Hematopoietic multipotent progenitor cell (in vitro differentiated cells): ENCODE measurements at regions not wholly inside any gene's neighbourhood (a gene's known extent, or its start where the extent isn't known, plus 50 kb on each side); places are given as distances from the start of the nearest gene placed in this dataset.

Experiments used
- DNase-seq, 3 donors: peaks; one replicate each; pipeline ENCODE4 v3.0.0-alpha.2; 2011 to 2015; ENCODE audit warnings: low read depth in 2 of 3, low spot score in 2 of 3

- DNase-seq = no peak
These were observed 181.5 kb downstream of the USP12 start for GRCh38 chr13:26989957-26990713.

- no peak for DNase-seq
These were observed 182.2 kb downstream of the USP12 start for GRCh38 chr13:26989261-26989956.

GRCh38 chr13:26988059-26988769, 183.4 kb downstream of the USP12 start:
- DNase-seq = no peak

GRCh38 chr13:26987486-26988013, 184.1 kb downstream of the USP12 start:
- no peak for DNase-seq

- DNase-seq = peak; percentile 53 to 90 (median 76)
These were observed 186.2 kb downstream of the USP12 start for GRCh38 chr13:26985285-26985878.

- no peak for DNase-seq
These were observed 187.3 kb downstream of the USP12 start for GRCh38 chr13:26984337-26984736.

GRCh38 chr13:26983543-26984320, 187.9 kb downstream of the USP12 start:
- DNase-seq = peak in 1 of 3 donors; percentile 36

GRCh38 chr13:26980099-26981031, 191.2 kb downstream of the USP12 start:
- DNase-seq = no peak

GRCh38 chr13:26979334-26979733, 192.3 kb downstream of the USP12 start:
- DNase-seq = no peak

- no peak for DNase-seq
These were observed 193.3 kb downstream of the USP12 start for GRCh38 chr13:26978081-26978860.

GRCh38 chr13:26977541-26977940, 194.1 kb downstream of the USP12 start:
- DNase-seq = peak in 2 of 3 donors; percentile 39 to 48

GRCh38 chr13:26976313-26976712, 195.3 kb downstream of the USP12 start:
- no peak for DNase-seq

- DNase-seq = no peak
These were observed 197.7 kb downstream of the USP12 start for GRCh38 chr13:26973946-26974345.

GRCh38 chr13:26973295-26973694, 198.3 kb downstream of the USP12 start:
- no peak for DNase-seq

GRCh38 chr13:26971990-26972887, 199.4 kb downstream of the USP12 start:
- peak in 2 of 3 donors; percentile 63 to 69 for DNase-seq

GRCh38 chr13:26968431-26969341, 202.9 kb downstream of the USP12 start:
- DNase-seq = no peak
